Liver (tissue), 3 donors: ENCODE measurements at regions not wholly inside any gene's neighbourhood (a gene's known extent, or its start where the extent isn't known, plus 50 kb on each side); places are given as distances from the start of the nearest gene placed in this dataset.

Experiments
- HNF4A ChIP-seq, 2 donors: conservative IDR thresholded peaks; 2 replicates each; pipeline ENCODE4 v1.6.1; 2016; ENCODE audit warnings: antibody characterized with exemption in 2 of 2, mild to moderate bottlenecking in 2 of 2
- HNF4G ChIP-seq: IDR thresholded peaks from 2 replicates; pipeline ENCODE4 v1.6.1; 2016; ENCODE audit warnings: antibody characterized with exemption
- JUND ChIP-seq, 2 donors: IDR thresholded peaks; 2 replicates each; pipeline ENCODE4 v1.6.1; 2016; ENCODE audit warnings: antibody characterized with exemption in 2 of 2
- RAD21 ChIP-seq, 2 donors: IDR thresholded peaks; 2 replicates each; pipeline ENCODE4 v1.6.1; 2016; ENCODE audit warnings: antibody characterized with exemption in 2 of 2, mild to moderate bottlenecking in 2 of 2
- TAF1 ChIP-seq: conservative IDR thresholded peaks from 2 replicates; pipeline ENCODE4 v1.6.1; 2016; ENCODE audit warnings: antibody characterized with exemption, mild to moderate bottlenecking
- YY1 ChIP-seq: IDR thresholded peaks from 2 replicates; pipeline ENCODE4 v1.6.1; 2016; ENCODE audit warnings: antibody characterized with exemption, mild to moderate bottlenecking
- TF ChIP-seq, protein P1 (sequence below): fragments of 150-350 bp; IDR thresholded peaks from 2 replicates; pipeline ENCODE4 v1.5.1; 2017; ENCODE audit warnings: improper control_type of control experiment, low read depth, low read length; ENCODE audit not compliant: missing input control
- TF ChIP-seq, protein P2 (sequence below): IDR thresholded peaks from 2 replicates; pipeline ENCODE4 v1.6.1; 2016; ENCODE audit warnings: antibody characterized with exemption
- TF ChIP-seq, protein P3 (sequence below): IDR thresholded peaks from 2 replicates; pipeline ENCODE4 v1.6.1; 2016; ENCODE audit warnings: antibody characterized with exemption, mild to moderate bottlenecking
- TF ChIP-seq, protein P4 (sequence below): IDR thresholded peaks from 2 replicates; pipeline ENCODE4 v1.6.1; 2016; ENCODE audit warnings: antibody characterized with exemption
- donor health status: healthy.
- donor health status: healthy.

DNA sequence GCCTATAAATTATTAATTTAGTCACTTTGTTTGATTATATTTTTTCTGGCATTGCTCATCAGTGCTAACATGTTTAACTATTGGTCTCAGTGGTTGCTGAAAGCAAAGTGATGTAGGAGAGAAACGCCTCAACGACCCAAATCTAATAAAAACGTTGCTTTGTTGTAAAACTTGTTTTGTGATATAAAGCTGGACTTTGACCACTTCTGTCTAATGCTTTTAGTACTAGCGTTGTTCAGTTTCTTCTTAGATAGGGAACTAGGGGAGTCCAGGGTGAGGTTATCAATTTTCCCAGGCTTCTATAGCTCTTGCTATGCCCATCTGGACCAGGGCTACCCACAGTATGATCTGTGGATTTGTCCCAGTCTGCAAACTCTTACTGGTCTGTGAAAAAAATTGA lies 80.6 kb upstream of the TBC1D5 start:
- TF ChIP-seq YY1 (no peak), RAD21 (IDR thresholded peaks at IDR 0.05) (no peak), HNF4A (conservative IDR thresholded peaks at IDR 0.05) (no peak), JUND (IDR thresholded peaks at IDR 0.05) (no peak), HNF4G (no peak), TAF1 (no peak)
- TF ChIP-seq, protein P1, sequence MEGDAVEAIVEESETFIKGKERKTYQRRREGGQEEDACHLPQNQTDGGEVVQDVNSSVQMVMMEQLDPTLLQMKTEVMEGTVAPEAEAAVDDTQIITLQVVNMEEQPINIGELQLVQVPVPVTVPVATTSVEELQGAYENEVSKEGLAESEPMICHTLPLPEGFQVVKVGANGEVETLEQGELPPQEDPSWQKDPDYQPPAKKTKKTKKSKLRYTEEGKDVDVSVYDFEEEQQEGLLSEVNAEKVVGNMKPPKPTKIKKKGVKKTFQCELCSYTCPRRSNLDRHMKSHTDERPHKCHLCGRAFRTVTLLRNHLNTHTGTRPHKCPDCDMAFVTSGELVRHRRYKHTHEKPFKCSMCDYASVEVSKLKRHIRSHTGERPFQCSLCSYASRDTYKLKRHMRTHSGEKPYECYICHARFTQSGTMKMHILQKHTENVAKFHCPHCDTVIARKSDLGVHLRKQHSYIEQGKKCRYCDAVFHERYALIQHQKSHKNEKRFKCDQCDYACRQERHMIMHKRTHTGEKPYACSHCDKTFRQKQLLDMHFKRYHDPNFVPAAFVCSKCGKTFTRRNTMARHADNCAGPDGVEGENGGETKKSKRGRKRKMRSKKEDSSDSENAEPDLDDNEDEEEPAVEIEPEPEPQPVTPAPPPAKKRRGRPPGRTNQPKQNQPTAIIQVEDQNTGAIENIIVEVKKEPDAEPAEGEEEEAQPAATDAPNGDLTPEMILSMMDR = no peak
- TF ChIP-seq, protein P2, sequence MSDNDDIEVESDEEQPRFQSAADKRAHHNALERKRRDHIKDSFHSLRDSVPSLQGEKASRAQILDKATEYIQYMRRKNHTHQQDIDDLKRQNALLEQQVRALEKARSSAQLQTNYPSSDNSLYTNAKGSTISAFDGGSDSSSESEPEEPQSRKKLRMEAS = no peak
- TF ChIP-seq, protein P3, sequence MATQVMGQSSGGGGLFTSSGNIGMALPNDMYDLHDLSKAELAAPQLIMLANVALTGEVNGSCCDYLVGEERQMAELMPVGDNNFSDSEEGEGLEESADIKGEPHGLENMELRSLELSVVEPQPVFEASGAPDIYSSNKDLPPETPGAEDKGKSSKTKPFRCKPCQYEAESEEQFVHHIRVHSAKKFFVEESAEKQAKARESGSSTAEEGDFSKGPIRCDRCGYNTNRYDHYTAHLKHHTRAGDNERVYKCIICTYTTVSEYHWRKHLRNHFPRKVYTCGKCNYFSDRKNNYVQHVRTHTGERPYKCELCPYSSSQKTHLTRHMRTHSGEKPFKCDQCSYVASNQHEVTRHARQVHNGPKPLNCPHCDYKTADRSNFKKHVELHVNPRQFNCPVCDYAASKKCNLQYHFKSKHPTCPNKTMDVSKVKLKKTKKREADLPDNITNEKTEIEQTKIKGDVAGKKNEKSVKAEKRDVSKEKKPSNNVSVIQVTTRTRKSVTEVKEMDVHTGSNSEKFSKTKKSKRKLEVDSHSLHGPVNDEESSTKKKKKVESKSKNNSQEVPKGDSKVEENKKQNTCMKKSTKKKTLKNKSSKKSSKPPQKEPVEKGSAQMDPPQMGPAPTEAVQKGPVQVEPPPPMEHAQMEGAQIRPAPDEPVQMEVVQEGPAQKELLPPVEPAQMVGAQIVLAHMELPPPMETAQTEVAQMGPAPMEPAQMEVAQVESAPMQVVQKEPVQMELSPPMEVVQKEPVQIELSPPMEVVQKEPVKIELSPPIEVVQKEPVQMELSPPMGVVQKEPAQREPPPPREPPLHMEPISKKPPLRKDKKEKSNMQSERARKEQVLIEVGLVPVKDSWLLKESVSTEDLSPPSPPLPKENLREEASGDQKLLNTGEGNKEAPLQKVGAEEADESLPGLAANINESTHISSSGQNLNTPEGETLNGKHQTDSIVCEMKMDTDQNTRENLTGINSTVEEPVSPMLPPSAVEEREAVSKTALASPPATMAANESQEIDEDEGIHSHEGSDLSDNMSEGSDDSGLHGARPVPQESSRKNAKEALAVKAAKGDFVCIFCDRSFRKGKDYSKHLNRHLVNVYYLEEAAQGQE = no peak
- TF ChIP-seq, protein P4, sequence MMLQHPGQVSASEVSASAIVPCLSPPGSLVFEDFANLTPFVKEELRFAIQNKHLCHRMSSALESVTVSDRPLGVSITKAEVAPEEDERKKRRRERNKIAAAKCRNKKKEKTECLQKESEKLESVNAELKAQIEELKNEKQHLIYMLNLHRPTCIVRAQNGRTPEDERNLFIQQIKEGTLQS = no peak
